PC-9 (cell line): ENCODE measurements at regions not wholly inside any gene's neighbourhood (a gene's known extent, or its start where the extent isn't known, plus 50 kb on each side); places are given as distances from the start of the nearest gene placed in this dataset.

Experiments used
- BruUV-seq: library from RNA; stranded (reverse); fragments of 400-500 nt; replicated peaks from 2 replicates; lab custom pipeline; 2021; lab: Mats Ljungman, UMichigan
- CTCF ChIA-PET: fragments of 300-600 bp; sonication (Branson Sonifier 250); formaldehyde crosslinking; loops from one replicate; lab custom pipeline; 2022; ENCODE audit warnings: antibody characterized with exemption; lab: Charles Lee
- POLR2A ChIA-PET: fragments of 300-600 bp; sonication (Branson Sonifier 250); formaldehyde crosslinking; loops from one replicate; lab custom pipeline; 2022; ENCODE audit warnings: antibody characterized with exemption; ENCODE audit not compliant: unreplicated experiment; lab: Charles Lee
- DNase-seq, 2 experiments: peaks; one replicate each; pipeline versions ENCODE4 v3.0.0 to v3.0.0-alpha.2; 2015 to 2022; ENCODE audit warnings: mixed read lengths in 1 of 2
- H2AFZ ChIP-seq: fragments of 200-600 bp; sonication (generic); 2 replicates; pipeline ENCODE4 v1.8.1; 2017; ENCODE audit warnings: antibody characterized with exemption
- H3F3A ChIP-seq: fragments of 200-600 bp; sonication (generic); 2 replicates; pipeline ENCODE4 v1.8.1; 2017; ENCODE audit warnings: antibody characterized with exemption, mild to moderate bottlenecking, low read depth; ENCODE audit not compliant: insufficient read depth
- H3K27ac ChIP-seq: fragments of 200-600 bp; sonication (generic); 2 replicates; pipeline ENCODE4 v1.6.1; 2016; ENCODE audit warnings: mixed run types
- H3K27me3 ChIP-seq: fragments of 200-600 bp; sonication (generic); 2 replicates; pipeline ENCODE4 v1.6.1; 2016; ENCODE audit warnings: low read depth, mixed run types; ENCODE audit not compliant: insufficient read depth
- H3K36me3 ChIP-seq: fragments of 200-600 bp; sonication (generic); 2 replicates; pipeline ENCODE4 v1.6.1; 2016; ENCODE audit warnings: low read depth, mixed run types
- H3K4me1 ChIP-seq: fragments of 200-600 bp; sonication (generic); replicated peaks from 2 replicates; pipeline ENCODE4 v1.6.1; 2016; ENCODE audit warnings: mixed run types; ENCODE audit not compliant: insufficient read depth
- H3K4me2 ChIP-seq: fragments of 200-600 bp; sonication (generic); 2 replicates; pipeline ENCODE4 v1.6.1; 2017; ENCODE audit warnings: mixed run types
- H3K4me3 ChIP-seq: fragments of 200-600 bp; sonication (generic); 2 replicates; pipeline ENCODE4 v1.6.1; 2016; ENCODE audit warnings: mixed run types
- H3K79me2 ChIP-seq: fragments of 200-600 bp; sonication (generic); 2 replicates; pipeline ENCODE4 v1.6.1; 2017; ENCODE audit warnings: low read depth, mixed run types
- H3K9me2 ChIP-seq: fragments of 200-600 bp; sonication (generic); 2 replicates; pipeline ENCODE4 v1.8.1; 2017; ENCODE audit warnings: mild to moderate bottlenecking; ENCODE audit not compliant: insufficient read depth
- H3K9me3 ChIP-seq: fragments of 200-600 bp; sonication (generic); 2 replicates; pipeline ENCODE4 v1.8.1; 2016; ENCODE audit warnings: low read depth; ENCODE audit not compliant: insufficient read depth
- H4K20me1 ChIP-seq: fragments of 200-600 bp; sonication (generic); 2 replicates; pipeline ENCODE4 v1.8.1; 2017; ENCODE audit not compliant: insufficient read depth
- EZH2 ChIP-seq: fragments of 200-600 bp; sonication (generic); IDR thresholded peaks from 2 replicates; pipeline ENCODE4 v1.8.0; 2017; ENCODE audit warnings: antibody characterized with exemption, low read depth
- intact Hi-C: fragments of 100-400 bp; cut with micrococcal nuclease; formaldehyde crosslinking; loops from one replicate; pipeline ENCODE4 v1.10.0; 2022; ENCODE audit not compliant: unreplicated experiment
- TF ChIP-seq, protein P1 (sequence below): fragments of 200-600 bp; sonication (generic); conservative IDR thresholded peaks from 2 replicates; pipeline ENCODE4 v1.6.1; 2017; ENCODE audit warnings: mixed run types, antibody characterized with exemption, mild to moderate bottlenecking, moderate library complexity

GRCh38 chr4:67006791-67007190 lies 538.5 kb downstream of the CENPC start:
- no peak overlapping the region for H2AFZ ChIP-seq
- TF ChIP-seq, protein P1, sequence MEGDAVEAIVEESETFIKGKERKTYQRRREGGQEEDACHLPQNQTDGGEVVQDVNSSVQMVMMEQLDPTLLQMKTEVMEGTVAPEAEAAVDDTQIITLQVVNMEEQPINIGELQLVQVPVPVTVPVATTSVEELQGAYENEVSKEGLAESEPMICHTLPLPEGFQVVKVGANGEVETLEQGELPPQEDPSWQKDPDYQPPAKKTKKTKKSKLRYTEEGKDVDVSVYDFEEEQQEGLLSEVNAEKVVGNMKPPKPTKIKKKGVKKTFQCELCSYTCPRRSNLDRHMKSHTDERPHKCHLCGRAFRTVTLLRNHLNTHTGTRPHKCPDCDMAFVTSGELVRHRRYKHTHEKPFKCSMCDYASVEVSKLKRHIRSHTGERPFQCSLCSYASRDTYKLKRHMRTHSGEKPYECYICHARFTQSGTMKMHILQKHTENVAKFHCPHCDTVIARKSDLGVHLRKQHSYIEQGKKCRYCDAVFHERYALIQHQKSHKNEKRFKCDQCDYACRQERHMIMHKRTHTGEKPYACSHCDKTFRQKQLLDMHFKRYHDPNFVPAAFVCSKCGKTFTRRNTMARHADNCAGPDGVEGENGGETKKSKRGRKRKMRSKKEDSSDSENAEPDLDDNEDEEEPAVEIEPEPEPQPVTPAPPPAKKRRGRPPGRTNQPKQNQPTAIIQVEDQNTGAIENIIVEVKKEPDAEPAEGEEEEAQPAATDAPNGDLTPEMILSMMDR, result no peak
- no peak for TF ChIP-seq EZH2
- H3F3A ChIP-seq, result no peaks in the 10 kb centered on the region
- H3K27ac ChIP-seq, result no peak overlapping the region
- ChIA-PET CTCF (no interaction called here), POLR2A (interaction anchor here (0.6 kb wide), 1 partner anchor 33 kb away, joined by 8 read pairs; no protein-coding TSS in a partner anchor)
- no peak for DNase-seq
- no peaks in the 10 kb centered on the region for H3K36me3 ChIP-seq
- H3K9me2 ChIP-seq, result no peaks in the 10 kb centered on the region
- no peaks in the 10 kb centered on the region for H3K9me3 ChIP-seq
- intact Hi-C loops, result no loop called here
- no peaks in the 10 kb centered on the region for H3K27me3 ChIP-seq
- no peaks in the 10 kb centered on the region for H4K20me1 ChIP-seq
- BruUV-seq, result no TSS peak
- H3K4me2 ChIP-seq, result no peak overlapping the region
- no peaks in the 10 kb centered on the region for H3K4me1 ChIP-seq
- no peak overlapping the region for H3K4me3 ChIP-seq
- no peaks in the 10 kb centered on the region for H3K79me2 ChIP-seq

DNA sequence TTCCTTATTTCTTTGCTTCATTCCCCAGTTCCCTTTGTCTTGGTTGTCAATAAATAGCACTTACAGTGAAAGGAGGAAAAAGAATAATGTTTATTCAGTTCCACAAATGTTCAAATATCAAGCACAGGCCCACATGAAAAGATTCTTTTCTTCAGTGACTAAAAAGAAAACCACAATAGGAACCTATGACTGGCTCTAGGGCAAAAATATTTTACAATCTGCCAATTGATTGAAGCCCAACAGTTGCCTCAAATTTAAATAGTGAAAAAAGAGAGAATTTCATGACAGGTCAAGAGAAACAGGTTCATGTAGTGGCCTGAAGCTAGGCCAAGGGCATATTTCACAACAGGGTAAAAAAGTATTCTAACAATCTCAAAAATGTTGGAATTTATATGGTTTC lies 553.8 kb downstream of the CENPC start:
- Histone ChIP-seq H3K79me2 (no peaks in the 10 kb centered on the region), H3K4me1 (no peaks in the 10 kb centered on the region), H3K27ac (no peak overlapping the region), H3K9me3 (no peaks in the 10 kb centered on the region), H3F3A (no peaks in the 10 kb centered on the region), H3K4me2 (no peak overlapping the region), H3K9me2 (no peaks in the 10 kb centered on the region), H2AFZ (no peak overlapping the region), H3K27me3 (no peaks in the 10 kb centered on the region), H3K36me3 (no peaks in the 10 kb centered on the region), H3K4me3 (no peak overlapping the region), H4K20me1 (no peaks in the 10 kb centered on the region)
- intact Hi-C loops, result no loop called here
- TF ChIP-seq, protein P1, result no peak
- no peak for TF ChIP-seq EZH2
- DNase-seq, result no peak
- ChIA-PET POLR2A (no interaction called here), CTCF (no interaction called here)
- BruUV-seq, result no TSS peak

DNA sequence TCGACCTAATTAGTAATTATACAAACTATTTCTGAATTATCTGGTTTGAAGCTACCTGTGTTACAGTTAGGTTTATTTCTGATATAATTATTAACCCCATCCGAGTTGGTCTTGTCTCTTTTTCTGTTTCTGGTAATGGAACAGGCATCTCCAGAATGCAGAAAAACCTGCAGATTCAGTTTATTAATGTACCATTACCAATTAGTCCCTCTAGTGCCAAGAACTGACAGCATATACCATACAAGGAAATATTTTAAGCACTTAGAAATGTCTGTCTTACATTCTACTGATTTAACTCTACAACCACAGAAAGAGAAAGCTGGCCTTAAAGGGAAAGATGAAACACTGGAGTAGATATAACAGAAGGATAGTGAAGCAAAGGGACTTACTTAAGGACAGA lies 570.6 kb downstream of the CENPC start:
- Histone ChIP-seq H3K79me2 (no peaks in the 10 kb centered on the region), H3K4me3 (no peak overlapping the region), H3K9me3 (no peaks in the 10 kb centered on the region), H3K27me3 (no peaks in the 10 kb centered on the region), H3K27ac (no peak overlapping the region), H4K20me1 (no peaks in the 10 kb centered on the region), H3K9me2 (no peaks in the 10 kb centered on the region), H3K4me1 (no peaks in the 10 kb centered on the region), H3K4me2 (no peak overlapping the region), H2AFZ (no peak overlapping the region), H3K36me3 (no peaks in the 10 kb centered on the region), H3F3A (no peaks in the 10 kb centered on the region)
- DNase-seq, result peak in 1 of 2 experiments; percentile 35
- BruUV-seq, result no TSS peak
- POLR2A ChIA-PET, result no interaction called here
- intact Hi-C loops, result no loop called here
- CTCF ChIA-PET, result no interaction called here
- TF ChIP-seq EZH2, result no peak
- TF ChIP-seq, protein P1, result no peak
